ENCODE measurements at regions not wholly inside any gene's neighbourhood (a gene's known extent, or its start where the extent isn't known, plus 50 kb on each side); places are given as distances from the start of the nearest gene placed in this dataset.

DNA sequence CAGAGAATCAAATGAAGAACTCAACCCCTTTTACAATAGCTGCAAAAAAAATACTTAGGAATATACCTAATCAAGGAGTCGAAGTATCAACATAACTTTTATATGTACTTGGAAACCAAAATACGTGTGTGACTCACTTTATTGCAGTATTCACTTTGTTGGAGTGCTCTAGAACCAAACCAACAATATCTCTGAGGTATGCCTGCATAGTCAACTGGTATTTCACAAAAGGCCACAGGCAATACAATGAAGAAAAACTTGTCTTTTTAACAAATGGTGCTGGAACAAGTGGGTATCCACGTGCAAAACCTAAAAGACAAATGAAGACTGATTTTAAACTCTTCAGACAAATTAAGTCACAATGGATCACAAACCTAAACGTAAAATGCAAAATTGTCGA is 385.7 kb downstream of the TLE1 start:
- DNase-seq (no peak), ATAC-seq (no peak)
- 77% methylated on average over 5 of the region's 5 CpGs for WGBS
- no peak overlapping the region for H3K27ac ChIP-seq (ENCODE audit: low read length)
- intact Hi-C loops (cut with DNase I): no loop called here
- no peaks in the 10 kb centered on the region for H3K4me1 ChIP-seq (ENCODE audit: control insufficient read depth, insufficient read depth, low read length)
- H3K9me3 ChIP-seq (ENCODE audit: control insufficient read depth, low read length): no peaks in the 10 kb centered on the region
- no peaks in the 10 kb centered on the region for H3K27me3 ChIP-seq (ENCODE audit: control insufficient read depth, insufficient read depth)
- no peak overlapping the region for H3K4me3 ChIP-seq (ENCODE audit: low read length)

GRCh38 chr9:81293651-81294050 is 395.7 kb downstream of the TLE1 start:
- H3K27me3 ChIP-seq (ENCODE audit: control insufficient read depth, insufficient read depth): no peaks in the 10 kb centered on the region
- intact Hi-C loops (cut with DNase I): no loop called here

GRCh38 chr9:81292056-81292805 is 397.1 kb downstream of the TLE1 start:
- H3K27ac ChIP-seq (ENCODE audit: low read length): no peak overlapping the region
- no peaks in the 10 kb centered on the region for H3K9me3 ChIP-seq (ENCODE audit: control insufficient read depth, low read length)
- no peak overlapping the region for H3K4me3 ChIP-seq (ENCODE audit: low read length)
- ATAC-seq: no peak
- no peaks in the 10 kb centered on the region for H3K27me3 ChIP-seq (ENCODE audit: control insufficient read depth, insufficient read depth)
- no peaks in the 10 kb centered on the region for H3K4me1 ChIP-seq (ENCODE audit: control insufficient read depth, insufficient read depth, low read length)
- intact Hi-C loops (cut with DNase I): no loop called here
- 90% methylated on average over 7 of the region's 7 CpGs for WGBS
- no peak for DNase-seq

More at GRCh38 chr9:81293651-81294050, 395.7 kb downstream of the TLE1 start:
- Histone ChIP-seq H3K9me3 (ENCODE audit: control insufficient read depth, low read length) (no peaks in the 10 kb centered on the region), H3K4me3 (ENCODE audit: low read length) (no peak overlapping the region), H3K27ac (ENCODE audit: low read length) (no peak overlapping the region), H3K4me1 (ENCODE audit: control insufficient read depth, insufficient read depth, low read length) (no peaks in the 10 kb centered on the region)
- ATAC-seq: no peak
- no peak for DNase-seq

DNA sequence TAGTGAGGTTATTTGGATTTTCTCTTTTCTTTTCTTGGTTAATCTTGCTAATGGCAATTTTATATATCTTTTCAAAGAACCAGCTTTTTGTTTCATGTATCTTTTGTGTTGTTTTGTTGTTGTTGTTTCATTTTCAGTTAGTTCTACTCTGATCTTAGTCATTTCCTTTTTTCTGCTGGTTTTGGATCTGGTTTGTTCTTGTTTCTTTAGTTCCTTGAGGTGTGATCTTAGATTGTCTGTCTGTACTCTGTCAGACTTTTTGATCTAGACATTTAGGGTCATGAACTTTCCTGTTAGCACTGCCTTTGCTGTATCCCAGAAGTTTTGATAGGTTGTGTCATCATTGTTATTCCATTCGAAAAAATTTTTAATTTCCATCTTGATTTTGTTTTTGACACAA is 399.7 kb downstream of the TLE1 start:
- no peaks in the 10 kb centered on the region for H3K9me3 ChIP-seq (ENCODE audit: control insufficient read depth, low read length)
- no peak overlapping the region for H3K4me3 ChIP-seq (ENCODE audit: low read length)
- 78% methylated on average over 1 of the region's 1 CpG for WGBS
- intact Hi-C loops (cut with DNase I): no loop called here
- ATAC-seq (no peak), DNase-seq (no peak)
- no peak overlapping the region for H3K27ac ChIP-seq (ENCODE audit: low read length)
- H3K4me1 ChIP-seq (ENCODE audit: control insufficient read depth, insufficient read depth, low read length): no peaks in the 10 kb centered on the region
- H3K27me3 ChIP-seq (ENCODE audit: control insufficient read depth, insufficient read depth): no peaks in the 10 kb centered on the region

- intact Hi-C loops (cut with DNase I): no loop called here
- no peaks in the 10 kb centered on the region for H3K4me1 ChIP-seq (ENCODE audit: control insufficient read depth, insufficient read depth, low read length)
- no peak for DNase-seq
- no peak overlapping the region for H3K27ac ChIP-seq (ENCODE audit: low read length)
- H3K4me3 ChIP-seq (ENCODE audit: low read length): no peak overlapping the region
- no peaks in the 10 kb centered on the region for H3K27me3 ChIP-seq (ENCODE audit: control insufficient read depth, insufficient read depth)
- ATAC-seq: no peak
- 66% methylated on average over 1 of the region's 1 CpG for WGBS
- no peaks in the 10 kb centered on the region for H3K9me3 ChIP-seq (ENCODE audit: control insufficient read depth, low read length)
These were observed 421.3 kb downstream of the TLE1 start for GRCh38 chr9:81268048-81268447.

DNA sequence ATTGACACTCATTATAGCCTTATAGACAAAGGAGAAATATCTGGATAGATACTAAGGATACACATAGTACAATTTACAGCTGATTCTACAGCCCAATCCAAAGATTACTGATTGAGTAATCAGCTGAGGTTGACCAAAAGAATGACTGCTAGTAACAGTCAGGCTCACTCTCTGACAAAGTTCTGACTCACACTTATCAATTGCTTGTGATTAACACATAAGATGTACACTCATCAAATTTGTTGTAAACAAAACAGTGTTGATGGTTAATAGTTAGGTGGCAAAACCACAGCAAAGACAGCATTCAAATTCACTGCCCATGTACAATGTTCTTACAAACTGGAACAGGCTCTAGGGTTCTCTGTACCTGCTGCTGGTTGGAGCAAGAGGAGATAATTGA is 422.7 kb downstream of the TLE1 start:
- intact Hi-C loops (cut with DNase I): no loop called here
- Histone ChIP-seq H3K27me3 (ENCODE audit: control insufficient read depth, insufficient read depth) (no peaks in the 10 kb centered on the region), H3K9me3 (ENCODE audit: control insufficient read depth, low read length) (no peaks in the 10 kb centered on the region), H3K27ac (ENCODE audit: low read length) (no peak overlapping the region), H3K4me1 (ENCODE audit: control insufficient read depth, insufficient read depth, low read length) (no peaks in the 10 kb centered on the region), H3K4me3 (ENCODE audit: low read length) (no peak overlapping the region)
- no peak for DNase-seq
- ATAC-seq: no peak

DNA sequence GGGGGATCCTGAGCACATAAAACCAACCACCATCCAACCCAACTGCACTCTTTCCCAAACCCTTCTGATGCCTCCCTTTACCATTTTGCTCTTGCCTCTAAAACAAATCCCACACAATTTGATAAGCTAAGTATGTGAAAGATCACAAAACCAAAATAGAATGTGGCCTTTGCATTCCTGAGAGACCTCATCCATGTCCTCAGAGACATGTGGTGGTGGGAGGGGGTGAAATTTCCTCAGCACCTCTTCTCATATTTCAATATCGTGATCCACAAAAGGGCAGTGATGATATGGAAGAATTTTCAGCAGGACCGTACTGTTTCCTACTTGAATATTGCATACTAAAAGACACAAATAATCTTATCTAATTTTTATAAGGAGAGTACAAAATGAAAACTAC is 423.3 kb downstream of the TLE1 start:
- intact Hi-C loops (cut with DNase I): no loop called here
- Histone ChIP-seq H3K9me3 (ENCODE audit: control insufficient read depth, low read length) (no peaks in the 10 kb centered on the region), H3K27ac (ENCODE audit: low read length) (no peak overlapping the region), H3K4me3 (ENCODE audit: low read length) (no peak overlapping the region), H3K27me3 (ENCODE audit: control insufficient read depth, insufficient read depth) (no peaks in the 10 kb centered on the region), H3K4me1 (ENCODE audit: control insufficient read depth, insufficient read depth, low read length) (no peaks in the 10 kb centered on the region)
- WGBS: 67% methylated on average over 2 of the region's 2 CpGs
- DNase-seq (no peak), ATAC-seq (no peak)

GRCh38 chr9:81264516-81264915 is 424.8 kb downstream of the TLE1 start:
- peak; percentile 28 to 59 (median 40) for DNase-seq
- Histone ChIP-seq H3K4me3 (ENCODE audit: low read length) (no peak overlapping the region), H3K9me3 (ENCODE audit: control insufficient read depth, low read length) (no peaks in the 10 kb centered on the region), H3K27ac (ENCODE audit: low read length) (no peak overlapping the region), H3K27me3 (ENCODE audit: control insufficient read depth, insufficient read depth) (no peaks in the 10 kb centered on the region), H3K4me1 (ENCODE audit: control insufficient read depth, insufficient read depth, low read length) (no peaks in the 10 kb centered on the region)
- WGBS: 38% methylated on average over 5 of the region's 5 CpGs
- peak; percentile 88 to 99 for ATAC-seq
- intact Hi-C loops (cut with DNase I): no loop called here

DNA sequence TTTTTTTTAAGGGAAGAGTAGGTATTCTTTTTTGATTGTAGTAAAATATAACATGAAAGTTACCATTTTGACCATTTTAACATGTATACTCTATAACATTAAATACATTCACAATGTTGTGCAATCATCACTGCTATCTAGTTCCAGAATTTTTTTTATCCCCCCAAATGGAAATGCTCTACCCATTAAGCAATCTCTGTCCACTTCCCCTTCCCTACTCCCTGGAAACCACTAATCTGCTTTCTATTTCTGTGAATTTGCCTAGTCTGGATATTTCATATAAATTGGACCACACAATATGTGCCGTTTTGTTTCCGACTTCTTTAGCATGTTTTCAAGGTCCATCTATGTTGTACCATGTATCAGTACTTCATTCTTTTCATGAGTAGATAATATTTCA is 429.5 kb downstream of the TLE1 start:
- WGBS: 83% methylated on average over 2 of the region's 2 CpGs
- ATAC-seq (no peak), DNase-seq (no peak)
- H3K27ac ChIP-seq (ENCODE audit: low read length): no peak overlapping the region
- H3K4me1 ChIP-seq (ENCODE audit: control insufficient read depth, insufficient read depth, low read length): no peaks in the 10 kb centered on the region
- H3K27me3 ChIP-seq (ENCODE audit: control insufficient read depth, insufficient read depth): no peaks in the 10 kb centered on the region
- H3K4me3 ChIP-seq (ENCODE audit: low read length): no peak overlapping the region
- intact Hi-C loops (cut with DNase I): no loop called here
- H3K9me3 ChIP-seq (ENCODE audit: control insufficient read depth, low read length): no peaks in the 10 kb centered on the region

GRCh38 chr9:81256368-81256767 is 433.0 kb downstream of the TLE1 start:
- intact Hi-C loops (cut with DNase I): no loop called here
- no peaks in the 10 kb centered on the region for H3K9me3 ChIP-seq (ENCODE audit: control insufficient read depth, low read length)
- no peaks in the 10 kb centered on the region for H3K27me3 ChIP-seq (ENCODE audit: control insufficient read depth, insufficient read depth)
- DNase-seq (no peak), ATAC-seq (no peak)
- H3K27ac ChIP-seq (ENCODE audit: low read length): no peak overlapping the region
- H3K4me1 ChIP-seq (ENCODE audit: control insufficient read depth, insufficient read depth, low read length): no peaks in the 10 kb centered on the region
- no peak overlapping the region for H3K4me3 ChIP-seq (ENCODE audit: low read length)

- ATAC-seq (no peak), DNase-seq (no peak)
- Histone ChIP-seq H3K27me3 (ENCODE audit: control insufficient read depth, insufficient read depth) (no peaks in the 10 kb centered on the region), H3K27ac (ENCODE audit: low read length) (no peak overlapping the region), H3K4me1 (ENCODE audit: control insufficient read depth, insufficient read depth, low read length) (no peaks in the 10 kb centered on the region), H3K4me3 (ENCODE audit: low read length) (no peak overlapping the region), H3K9me3 (ENCODE audit: control insufficient read depth, low read length) (no peaks in the 10 kb centered on the region)
- intact Hi-C loops (cut with DNase I): no loop called here
- 72% methylated on average over 1 of the region's 1 CpG for WGBS
These were observed 438.7 kb downstream of the TLE1 start for GRCh38 chr9:81250606-81251005.

GRCh38 chr9:81250041-81250440 is 439.3 kb downstream of the TLE1 start:
- WGBS: 77% methylated on average over 3 of the region's 3 CpGs
- intact Hi-C loops (cut with DNase I): no loop called here
- Histone ChIP-seq H3K9me3 (ENCODE audit: control insufficient read depth, low read length) (no peaks in the 10 kb centered on the region), H3K27me3 (ENCODE audit: control insufficient read depth, insufficient read depth) (no peaks in the 10 kb centered on the region), H3K4me1 (ENCODE audit: control insufficient read depth, insufficient read depth, low read length) (no peaks in the 10 kb centered on the region), H3K4me3 (ENCODE audit: low read length) (no peak overlapping the region), H3K27ac (ENCODE audit: low read length) (no peak overlapping the region)
- ATAC-seq: no peak
- DNase-seq: no peak

Measured in right cardiac atrium (tissue), 5 donors.